ENCODE measurements at regions not wholly inside any gene's neighbourhood (a gene's known extent, or its start where the extent isn't known, plus 50 kb on each side); places are given as distances from the start of the nearest gene placed in this dataset.

- Histone ChIP-seq H3K36me3 (ENCODE audit: control insufficient read depth in 2 of 2, insufficient read depth in 2 of 2, low read length in 2 of 2) (no peaks in the 10 kb centered on the region), H3K27me3 (ENCODE audit: control insufficient read depth in 1 of 2, insufficient read depth in 2 of 2, low read length in 2 of 2) (no peaks in the 10 kb centered on the region), H3K27ac (ENCODE audit: low read length) (no peak overlapping the region), H3K9ac (ENCODE audit: low read length in 2 of 2) (no peak overlapping the region), H3K4me1 (ENCODE audit: control insufficient read depth, insufficient read depth, low read length) (no peaks in the 10 kb centered on the region), H3K9me3 (ENCODE audit: control insufficient read depth in 2 of 2, low read length in 2 of 2) (no peaks in the 10 kb centered on the region), H3K4me3 (ENCODE audit: low read length in 2 of 2) (no peak overlapping the region)
Measured at GRCh38 chr3:104717828-104718196, 648.9 kb upstream of the ALCAM start.

- H3K4me3 ChIP-seq (ENCODE audit: low read length in 2 of 2), result no peak overlapping the region
- H3K27ac ChIP-seq (ENCODE audit: low read length), result no peak overlapping the region
- no peaks in the 10 kb centered on the region for H3K4me1 ChIP-seq (ENCODE audit: control insufficient read depth, insufficient read depth, low read length)
- no peaks in the 10 kb centered on the region for H3K9me3 ChIP-seq (ENCODE audit: control insufficient read depth in 2 of 2, low read length in 2 of 2)
- no peaks in the 10 kb centered on the region for H3K36me3 ChIP-seq (ENCODE audit: control insufficient read depth in 2 of 2, insufficient read depth in 2 of 2, low read length in 2 of 2)
- no peak overlapping the region for H3K9ac ChIP-seq (ENCODE audit: low read length in 2 of 2)
- H3K27me3 ChIP-seq (ENCODE audit: control insufficient read depth in 1 of 2, insufficient read depth in 2 of 2, low read length in 2 of 2), result no peaks in the 10 kb centered on the region
Measured at GRCh38 chr3:104723000-104723399, 643.7 kb upstream of the ALCAM start.

GRCh38 chr3:104731074-104731473 lies 635.6 kb upstream of the ALCAM start:
- Histone ChIP-seq H3K36me3 (ENCODE audit: control insufficient read depth in 2 of 2, insufficient read depth in 2 of 2, low read length in 2 of 2) (no peaks in the 10 kb centered on the region), H3K9ac (ENCODE audit: low read length in 2 of 2) (no peak overlapping the region), H3K4me3 (ENCODE audit: low read length in 2 of 2) (no peak overlapping the region), H3K27me3 (ENCODE audit: control insufficient read depth in 1 of 2, insufficient read depth in 2 of 2, low read length in 2 of 2) (no peaks in the 10 kb centered on the region), H3K27ac (ENCODE audit: low read length) (no peak overlapping the region), H3K4me1 (ENCODE audit: control insufficient read depth, insufficient read depth, low read length) (no peaks in the 10 kb centered on the region), H3K9me3 (ENCODE audit: control insufficient read depth in 2 of 2, low read length in 2 of 2) (no peaks in the 10 kb centered on the region)

GRCh38 chr3:104734627-104735026 lies 632.1 kb upstream of the ALCAM start:
- H3K4me3 ChIP-seq (ENCODE audit: low read length in 2 of 2), result no peak overlapping the region
- no peaks in the 10 kb centered on the region for H3K9me3 ChIP-seq (ENCODE audit: control insufficient read depth in 2 of 2, low read length in 2 of 2)
- no peak overlapping the region for H3K27ac ChIP-seq (ENCODE audit: low read length)
- H3K9ac ChIP-seq (ENCODE audit: low read length in 2 of 2), result no peak overlapping the region
- H3K36me3 ChIP-seq (ENCODE audit: control insufficient read depth in 2 of 2, insufficient read depth in 2 of 2, low read length in 2 of 2), result no peaks in the 10 kb centered on the region
- H3K27me3 ChIP-seq (ENCODE audit: control insufficient read depth in 1 of 2, insufficient read depth in 2 of 2, low read length in 2 of 2), result no peaks in the 10 kb centered on the region
- H3K4me1 ChIP-seq (ENCODE audit: control insufficient read depth, insufficient read depth, low read length), result no peaks in the 10 kb centered on the region

GRCh38 chr3:104735691-104736090 lies 631.0 kb upstream of the ALCAM start:
- Histone ChIP-seq H3K9me3 (ENCODE audit: control insufficient read depth in 2 of 2, low read length in 2 of 2) (no peaks in the 10 kb centered on the region), H3K36me3 (ENCODE audit: control insufficient read depth in 2 of 2, insufficient read depth in 2 of 2, low read length in 2 of 2) (no peaks in the 10 kb centered on the region), H3K4me3 (ENCODE audit: low read length in 2 of 2) (no peak overlapping the region), H3K9ac (ENCODE audit: low read length in 2 of 2) (no peak overlapping the region), H3K27me3 (ENCODE audit: control insufficient read depth in 1 of 2, insufficient read depth in 2 of 2, low read length in 2 of 2) (no peaks in the 10 kb centered on the region), H3K4me1 (ENCODE audit: control insufficient read depth, insufficient read depth, low read length) (no peaks in the 10 kb centered on the region), H3K27ac (ENCODE audit: low read length) (no peak overlapping the region)

GRCh38 chr3:104738271-104738670 lies 628.4 kb upstream of the ALCAM start:
- Histone ChIP-seq H3K9me3 (ENCODE audit: control insufficient read depth in 2 of 2, low read length in 2 of 2) (no peaks in the 10 kb centered on the region), H3K36me3 (ENCODE audit: control insufficient read depth in 2 of 2, insufficient read depth in 2 of 2, low read length in 2 of 2) (no peaks in the 10 kb centered on the region), H3K27ac (ENCODE audit: low read length) (no peak overlapping the region), H3K9ac (ENCODE audit: low read length in 2 of 2) (no peak overlapping the region), H3K4me1 (ENCODE audit: control insufficient read depth, insufficient read depth, low read length) (no peaks in the 10 kb centered on the region), H3K27me3 (ENCODE audit: control insufficient read depth in 1 of 2, insufficient read depth in 2 of 2, low read length in 2 of 2) (no peaks in the 10 kb centered on the region), H3K4me3 (ENCODE audit: low read length in 2 of 2) (no peak overlapping the region)

GRCh38 chr3:104740874-104741379 lies 625.8 kb upstream of the ALCAM start:
- no peaks in the 10 kb centered on the region for H3K4me1 ChIP-seq (ENCODE audit: control insufficient read depth, insufficient read depth, low read length)
- H3K27ac ChIP-seq (ENCODE audit: low read length), result no peak overlapping the region
- H3K9ac ChIP-seq (ENCODE audit: low read length in 2 of 2), result no peak overlapping the region
- no peaks in the 10 kb centered on the region for H3K27me3 ChIP-seq (ENCODE audit: control insufficient read depth in 1 of 2, insufficient read depth in 2 of 2, low read length in 2 of 2)
- no peaks in the 10 kb centered on the region for H3K9me3 ChIP-seq (ENCODE audit: control insufficient read depth in 2 of 2, low read length in 2 of 2)
- H3K36me3 ChIP-seq (ENCODE audit: control insufficient read depth in 2 of 2, insufficient read depth in 2 of 2, low read length in 2 of 2), result no peaks in the 10 kb centered on the region
- no peak overlapping the region for H3K4me3 ChIP-seq (ENCODE audit: low read length in 2 of 2)

GRCh38 chr3:104742044-104742443 lies 624.7 kb upstream of the ALCAM start:
- no peaks in the 10 kb centered on the region for H3K4me1 ChIP-seq (ENCODE audit: control insufficient read depth, insufficient read depth, low read length)
- no peak overlapping the region for H3K9ac ChIP-seq (ENCODE audit: low read length in 2 of 2)
- no peaks in the 10 kb centered on the region for H3K36me3 ChIP-seq (ENCODE audit: control insufficient read depth in 2 of 2, insufficient read depth in 2 of 2, low read length in 2 of 2)
- no peaks in the 10 kb centered on the region for H3K9me3 ChIP-seq (ENCODE audit: control insufficient read depth in 2 of 2, low read length in 2 of 2)
- no peak overlapping the region for H3K4me3 ChIP-seq (ENCODE audit: low read length in 2 of 2)
- H3K27me3 ChIP-seq (ENCODE audit: control insufficient read depth in 1 of 2, insufficient read depth in 2 of 2, low read length in 2 of 2), result no peaks in the 10 kb centered on the region
- no peak overlapping the region for H3K27ac ChIP-seq (ENCODE audit: low read length)

- Histone ChIP-seq H3K36me3 (ENCODE audit: control insufficient read depth in 2 of 2, insufficient read depth in 2 of 2, low read length in 2 of 2) (no peaks in the 10 kb centered on the region), H3K9ac (ENCODE audit: low read length in 2 of 2) (no peak overlapping the region), H3K4me1 (ENCODE audit: control insufficient read depth, insufficient read depth, low read length) (no peaks in the 10 kb centered on the region), H3K4me3 (ENCODE audit: low read length in 2 of 2) (no peak overlapping the region), H3K9me3 (ENCODE audit: control insufficient read depth in 2 of 2, low read length in 2 of 2) (no peaks in the 10 kb centered on the region), H3K27ac (ENCODE audit: low read length) (no peak overlapping the region), H3K27me3 (ENCODE audit: control insufficient read depth in 1 of 2, insufficient read depth in 2 of 2, low read length in 2 of 2) (no peaks in the 10 kb centered on the region)
Measured at GRCh38 chr3:104745313-104745712, 621.4 kb upstream of the ALCAM start.

- Histone ChIP-seq H3K36me3 (ENCODE audit: control insufficient read depth in 2 of 2, insufficient read depth in 2 of 2, low read length in 2 of 2) (no peaks in the 10 kb centered on the region), H3K27ac (ENCODE audit: low read length) (no peak overlapping the region), H3K4me1 (ENCODE audit: control insufficient read depth, insufficient read depth, low read length) (no peaks in the 10 kb centered on the region), H3K9ac (ENCODE audit: low read length in 2 of 2) (no peak overlapping the region), H3K4me3 (ENCODE audit: low read length in 2 of 2) (no peak overlapping the region), H3K9me3 (ENCODE audit: control insufficient read depth in 2 of 2, low read length in 2 of 2) (no peaks in the 10 kb centered on the region), H3K27me3 (ENCODE audit: control insufficient read depth in 1 of 2, insufficient read depth in 2 of 2, low read length in 2 of 2) (no peaks in the 10 kb centered on the region)
Measured at GRCh38 chr3:104746056-104746455, 620.7 kb upstream of the ALCAM start.

GRCh38 chr3:104750581-104750980 lies 616.1 kb upstream of the ALCAM start:
- H3K27ac ChIP-seq (ENCODE audit: low read length), result no peak overlapping the region
- H3K4me3 ChIP-seq (ENCODE audit: low read length in 2 of 2), result no peak overlapping the region
- H3K9ac ChIP-seq (ENCODE audit: low read length in 2 of 2), result no peak overlapping the region
- H3K36me3 ChIP-seq (ENCODE audit: control insufficient read depth in 2 of 2, insufficient read depth in 2 of 2, low read length in 2 of 2), result no peaks in the 10 kb centered on the region
- H3K27me3 ChIP-seq (ENCODE audit: control insufficient read depth in 1 of 2, insufficient read depth in 2 of 2, low read length in 2 of 2), result no peaks in the 10 kb centered on the region
- H3K4me1 ChIP-seq (ENCODE audit: control insufficient read depth, insufficient read depth, low read length), result no peaks in the 10 kb centered on the region
- H3K9me3 ChIP-seq (ENCODE audit: control insufficient read depth in 2 of 2, low read length in 2 of 2), result no peaks in the 10 kb centered on the region
